WTC11 (cell line): ENCODE measurements at regions not wholly inside any gene's neighbourhood (a gene's known extent, or its start where the extent isn't known, plus 50 kb on each side); places are given as distances from the start of the nearest gene placed in this dataset.

Source experiments
- ATAC-seq: fragments of 200-7000 bp; cut with Tn5 transposase; 2 replicates; pipeline ENCODE4 v1.10.0; 2021; ENCODE audit warnings: mild to moderate bottlenecking, moderate library complexity
- CTCF ChIA-PET: fragments of 300-600 bp; sonication (Branson Sonifier 250); formaldehyde crosslinking; loops from one replicate; lab custom pipeline; 2021; ENCODE audit warnings: antibody characterized with exemption; lab: Charles Lee
- POLR2A ChIA-PET: fragments of 350-600 bp; sonication (Branson Sonifier 250); formaldehyde crosslinking; loops from one replicate; lab custom pipeline; 2021; ENCODE audit warnings: antibody characterized with exemption; lab: Charles Lee
- DNase-seq: peaks from one replicate; pipeline ENCODE4 v3.0.0; 2021; ENCODE audit warnings: low spot score
- H3K27ac Mint-ChIP-seq: 2 replicates; pipeline ENCODE4 v1.8.0; 2021; ENCODE audit warnings: mixed read lengths
- H3K27me3 Mint-ChIP-seq: 2 replicates; pipeline ENCODE4 v1.8.0; 2021; ENCODE audit warnings: low read depth, mild to moderate bottlenecking, moderate library complexity, mixed read lengths
- H3K36me3 Mint-ChIP-seq: 2 replicates; pipeline ENCODE4 v1.8.0; 2021; ENCODE audit warnings: mixed read lengths
- H3K4me1 Mint-ChIP-seq: 2 replicates; pipeline ENCODE4 v1.8.0; 2022; ENCODE audit warnings: mixed read lengths
- H3K4me3 Mint-ChIP-seq: 2 replicates; pipeline ENCODE4 v1.8.0; 2021; ENCODE audit warnings: mild to moderate bottlenecking, moderate library complexity, mixed read lengths
- H3K9me3 Mint-ChIP-seq: 2 replicates; pipeline ENCODE4 v1.8.0; 2021; ENCODE audit warnings: mixed read lengths
- ATF1 ChIP-seq: sonication (generic); formaldehyde crosslinking; IDR thresholded peaks from 2 replicates; pipeline ENCODE4 v1.8.1; 2023; ENCODE audit warnings: mild to moderate bottlenecking, moderate library complexity, missing genetic modification reagents
- CDX4 ChIP-seq: fragments of 250-450 bp; sonication (Bioruptor Pico); IDR thresholded peaks from 2 replicates; pipeline ENCODE4 v1.9.0; 2021; ENCODE audit warnings: moderate library complexity, mild to moderate bottlenecking, inconsistent platforms, borderline replicate concordance
- CREB1 ChIP-seq: sonication (generic); formaldehyde crosslinking; IDR thresholded peaks from 2 replicates; pipeline ENCODE4 v1.8.0; 2023; ENCODE audit warnings: mild to moderate bottlenecking, missing genetic modification reagents
- CREM ChIP-seq: sonication (generic); formaldehyde crosslinking; IDR thresholded peaks from 2 replicates; pipeline ENCODE4 v1.8.1; 2022; ENCODE audit warnings: mild to moderate bottlenecking, missing genetic modification reagents, moderate library complexity
- FOXJ3 ChIP-seq: sonication (generic); formaldehyde crosslinking; IDR thresholded peaks from 2 replicates; pipeline ENCODE4 v1.9.0; 2021; ENCODE audit warnings: missing genetic modification reagents, mild to moderate bottlenecking, borderline replicate concordance
- GABPB1 ChIP-seq: sonication (generic); formaldehyde crosslinking; IDR thresholded peaks from 2 replicates; pipeline ENCODE4 v1.8.1; 2023; ENCODE audit warnings: mild to moderate bottlenecking, missing genetic modification reagents
- GTF2I ChIP-seq: fragments of 250-450 bp; sonication (Bioruptor Pico); conservative IDR thresholded peaks from 2 replicates; pipeline ENCODE4 v1.4.0; 2021; ENCODE audit warnings: mild to moderate bottlenecking
- HMGA2 ChIP-seq: fragments of 250-450 bp; sonication (Bioruptor Pico); IDR thresholded peaks from 2 replicates; pipeline ENCODE4 v1.4.0; 2021; ENCODE audit warnings: mild to moderate bottlenecking, moderate library complexity
- IRF1 ChIP-seq: sonication (generic); formaldehyde crosslinking; IDR thresholded peaks from 2 replicates; pipeline ENCODE4 v1.8.0; 2023; ENCODE audit warnings: missing genetic modification reagents
- KAT7 ChIP-seq: sonication (generic); formaldehyde crosslinking; IDR thresholded peaks from 2 replicates; pipeline ENCODE4 v1.8.1; 2023; ENCODE audit warnings: missing genetic modification reagents, mild to moderate bottlenecking, borderline replicate concordance
- NR2C2 ChIP-seq: sonication (generic); formaldehyde crosslinking; IDR thresholded peaks from 2 replicates; pipeline ENCODE4 v1.8.0; 2022; ENCODE audit warnings: mild to moderate bottlenecking, missing genetic modification reagents
- NR3C1 ChIP-seq: sonication (generic); formaldehyde crosslinking; conservative IDR thresholded peaks from 2 replicates; pipeline ENCODE4 v1.8.1; 2023; ENCODE audit warnings: low read depth, mild to moderate bottlenecking, missing genetic modification reagents
- TP53 ChIP-seq: sonication (generic); formaldehyde crosslinking; IDR thresholded peaks from 2 replicates; pipeline ENCODE4 v1.8.1; 2023; ENCODE audit warnings: mild to moderate bottlenecking, missing genetic modification reagents
- ZMAT4 ChIP-seq: fragments of 250-450 bp; sonication (Bioruptor Pico); IDR thresholded peaks from 2 replicates; pipeline ENCODE4 v1.9.0; 2021; ENCODE audit warnings: mild to moderate bottlenecking
- ZNF121 ChIP-seq: sonication (generic); formaldehyde crosslinking; IDR thresholded peaks from 2 replicates; pipeline ENCODE4 v1.8.0; 2023; ENCODE audit warnings: missing genetic modification reagents
- ZNF138 ChIP-seq: sonication (generic); formaldehyde crosslinking; conservative IDR thresholded peaks from 2 replicates; pipeline ENCODE4 v1.8.1; 2022; ENCODE audit warnings: mild to moderate bottlenecking, moderate library complexity, missing genetic modification reagents
- ZNF317 ChIP-seq: sonication (generic); formaldehyde crosslinking; IDR thresholded peaks from 2 replicates; pipeline ENCODE4 v1.8.1; 2023; ENCODE audit warnings: low read depth, mild to moderate bottlenecking, moderate library complexity, missing genetic modification reagents, borderline replicate concordance
- TF ChIP-seq, protein P1 (sequence below): sonication (generic); formaldehyde crosslinking; IDR thresholded peaks from 2 replicates; pipeline ENCODE4 v1.8.0; 2022; ENCODE audit warnings: mild to moderate bottlenecking, missing genetic modification reagents
- TF ChIP-seq, protein P2 (sequence below): fragments of 250-450 bp; sonication (Bioruptor Pico); IDR thresholded peaks from 2 replicates; pipeline ENCODE4 v1.9.0; 2021; ENCODE audit warnings: mild to moderate bottlenecking
- TF ChIP-seq, protein P3 (sequence below): fragments of 250-450 bp; sonication (Bioruptor Pico); IDR thresholded peaks from 2 replicates; pipeline ENCODE4 v2.1.2; 2022; ENCODE audit warnings: mild to moderate bottlenecking, moderate library complexity

DNA sequence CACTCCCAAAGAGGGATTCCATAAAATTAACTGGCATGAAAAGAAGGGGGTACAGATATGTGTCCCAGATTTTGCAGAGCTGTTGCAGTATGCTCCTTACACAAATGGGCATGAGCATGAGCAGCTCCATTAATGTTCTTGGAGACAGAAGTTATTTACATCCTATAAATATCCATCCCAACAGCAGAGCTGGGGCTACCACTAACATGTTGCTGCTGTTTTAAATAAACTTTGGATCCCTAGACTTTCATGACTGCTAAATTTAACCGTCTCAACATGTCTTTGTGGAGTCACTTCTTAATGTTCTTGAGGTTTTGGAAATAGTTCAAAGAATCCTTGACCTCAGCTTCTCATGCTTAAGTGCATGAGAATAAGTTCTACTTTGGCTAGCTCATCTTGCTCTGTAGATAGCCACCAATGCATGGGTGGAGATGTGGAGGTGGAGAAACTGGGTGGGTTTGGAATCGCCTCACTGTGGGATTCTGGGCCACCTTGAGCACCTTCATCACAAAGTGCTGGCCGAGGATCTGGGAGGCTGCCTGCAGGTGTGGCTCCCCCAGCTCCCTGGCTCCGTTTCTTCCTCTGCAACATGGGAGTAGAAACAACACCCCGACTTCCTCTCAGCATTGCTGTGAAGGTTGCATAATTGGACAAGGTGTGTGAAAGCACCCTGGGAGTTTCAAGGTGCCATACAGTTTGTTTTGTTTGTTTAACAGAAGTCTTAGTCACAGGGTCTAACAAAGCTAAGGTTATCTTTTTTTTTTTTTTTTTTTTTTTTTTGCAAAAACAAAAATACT lies 307.2 kb downstream of the MYCN start:
- CTCF ChIA-PET: interaction anchor here (0.7 to 1.6 kb wide), 3 partner anchors 8 to 308 kb away, joined by 3 to 7 read pairs (median 3); no protein-coding TSS in a partner anchor
- no peak for ATAC-seq
- H3K4me1 Mint-ChIP-seq: peaks cover 23% of the 10 kb centered on the region

DNA sequence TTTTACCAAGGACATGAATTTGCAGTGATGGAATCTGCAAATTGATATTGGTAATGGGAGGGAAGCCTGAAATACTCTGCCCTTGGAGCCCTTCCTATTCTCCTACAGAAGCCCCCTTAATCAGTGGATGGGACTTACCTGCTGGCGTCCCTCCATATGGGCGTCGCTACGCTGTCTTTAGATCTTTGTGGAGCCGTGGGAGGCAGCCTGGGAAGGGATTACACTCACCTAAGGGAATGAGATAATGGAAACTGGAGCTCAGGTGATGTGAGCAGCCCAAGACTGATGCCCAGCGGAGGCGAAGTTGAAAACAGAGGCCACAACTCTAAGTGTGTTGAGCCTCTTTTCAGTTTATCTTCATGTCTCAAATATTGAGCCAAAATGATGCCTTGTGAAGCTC lies 306.6 kb downstream of the MYCN start:
- peaks cover 21% of the 10 kb centered on the region for H3K4me1 Mint-ChIP-seq
- CTCF ChIA-PET: interaction anchor here (1.6 kb wide), 2 partner anchors 35 to 307 kb away, joined by 3 to 7 read pairs; no protein-coding TSS in a partner anchor
- no peak for DNase-seq

More for the DNA sequence above, 307.2 kb downstream of the MYCN start:
- no peak overlapping the region for H3K4me3 Mint-ChIP-seq
- no peak for TF ChIP-seq ZNF138 (CRISPR knock-in tag)
- TF ChIP-seq ZNF317: no peak
- H3K36me3 Mint-ChIP-seq: no peaks in the 10 kb centered on the region
- no peak overlapping the region for H3K27ac Mint-ChIP-seq
- DNase-seq: no peak
- POLR2A ChIA-PET: no interaction called here
- H3K9me3 Mint-ChIP-seq: no peaks in the 10 kb centered on the region
- peaks cover 2% of the 10 kb centered on the region; the same call in 1 of the 2 replicates for H3K27me3 Mint-ChIP-seq

More for the DNA sequence above, 306.6 kb downstream of the MYCN start:
- TF ChIP-seq GTF2I (no peak), KAT7 (CRISPR knock-in tag) (no peak), IRF1 (no peak), FOXJ3 (no peak), GABPB1 (CRISPR knock-in tag) (no peak), ZNF317 (no peak), ZMAT4 (CRISPR knock-in tag) (no peak), CDX4 (CRISPR knock-in tag) (no peak), NR3C1 (CRISPR knock-in tag) (no peak), NR2C2 (CRISPR knock-in tag) (no peak), TP53 (CRISPR knock-in tag) (no peak), CREB1 (no peak), ZNF121 (CRISPR knock-in tag) (no peak), ATF1 (CRISPR knock-in tag) (no peak), HMGA2 (CRISPR knock-in tag) (no peak), CREM (CRISPR knock-in tag) (no peak)
- TF ChIP-seq, protein P1, sequence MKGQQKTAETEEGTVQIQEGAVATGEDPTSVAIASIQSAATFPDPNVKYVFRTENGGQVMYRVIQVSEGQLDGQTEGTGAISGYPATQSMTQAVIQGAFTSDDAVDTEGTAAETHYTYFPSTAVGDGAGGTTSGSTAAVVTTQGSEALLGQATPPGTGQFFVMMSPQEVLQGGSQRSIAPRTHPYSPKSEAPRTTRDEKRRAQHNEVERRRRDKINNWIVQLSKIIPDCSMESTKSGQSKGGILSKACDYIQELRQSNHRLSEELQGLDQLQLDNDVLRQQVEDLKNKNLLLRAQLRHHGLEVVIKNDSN: no peak
- TF ChIP-seq, protein P2, sequence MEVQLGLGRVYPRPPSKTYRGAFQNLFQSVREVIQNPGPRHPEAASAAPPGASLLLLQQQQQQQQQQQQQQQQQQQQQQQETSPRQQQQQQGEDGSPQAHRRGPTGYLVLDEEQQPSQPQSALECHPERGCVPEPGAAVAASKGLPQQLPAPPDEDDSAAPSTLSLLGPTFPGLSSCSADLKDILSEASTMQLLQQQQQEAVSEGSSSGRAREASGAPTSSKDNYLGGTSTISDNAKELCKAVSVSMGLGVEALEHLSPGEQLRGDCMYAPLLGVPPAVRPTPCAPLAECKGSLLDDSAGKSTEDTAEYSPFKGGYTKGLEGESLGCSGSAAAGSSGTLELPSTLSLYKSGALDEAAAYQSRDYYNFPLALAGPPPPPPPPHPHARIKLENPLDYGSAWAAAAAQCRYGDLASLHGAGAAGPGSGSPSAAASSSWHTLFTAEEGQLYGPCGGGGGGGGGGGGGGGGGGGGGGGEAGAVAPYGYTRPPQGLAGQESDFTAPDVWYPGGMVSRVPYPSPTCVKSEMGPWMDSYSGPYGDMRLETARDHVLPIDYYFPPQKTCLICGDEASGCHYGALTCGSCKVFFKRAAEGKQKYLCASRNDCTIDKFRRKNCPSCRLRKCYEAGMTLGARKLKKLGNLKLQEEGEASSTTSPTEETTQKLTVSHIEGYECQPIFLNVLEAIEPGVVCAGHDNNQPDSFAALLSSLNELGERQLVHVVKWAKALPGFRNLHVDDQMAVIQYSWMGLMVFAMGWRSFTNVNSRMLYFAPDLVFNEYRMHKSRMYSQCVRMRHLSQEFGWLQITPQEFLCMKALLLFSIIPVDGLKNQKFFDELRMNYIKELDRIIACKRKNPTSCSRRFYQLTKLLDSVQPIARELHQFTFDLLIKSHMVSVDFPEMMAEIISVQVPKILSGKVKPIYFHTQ (CRISPR knock-in tag): no peak
- TF ChIP-seq, protein P3, sequence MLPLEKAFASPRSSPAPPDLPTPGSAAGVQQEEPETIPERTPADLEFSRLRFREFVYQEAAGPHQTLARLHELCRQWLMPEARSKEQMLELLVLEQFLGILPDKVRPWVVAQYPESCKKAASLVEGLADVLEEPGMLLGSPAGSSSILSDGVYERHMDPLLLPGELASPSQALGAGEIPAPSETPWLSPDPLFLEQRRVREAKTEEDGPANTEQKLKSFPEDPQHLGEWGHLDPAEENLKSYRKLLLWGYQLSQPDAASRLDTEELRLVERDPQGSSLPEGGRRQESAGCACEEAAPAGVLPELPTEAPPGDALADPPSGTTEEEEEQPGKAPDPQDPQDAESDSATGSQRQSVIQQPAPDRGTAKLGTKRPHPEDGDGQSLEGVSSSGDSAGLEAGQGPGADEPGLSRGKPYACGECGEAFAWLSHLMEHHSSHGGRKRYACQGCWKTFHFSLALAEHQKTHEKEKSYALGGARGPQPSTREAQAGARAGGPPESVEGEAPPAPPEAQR: no peak
- TF ChIP-seq, all 79 proteins: peak for 0
- ATAC-seq: no peak
- peaks cover 2% of the 10 kb centered on the region; the same call in 1 of the 2 replicates for H3K27me3 Mint-ChIP-seq
- H3K36me3 Mint-ChIP-seq: no peaks in the 10 kb centered on the region
- POLR2A ChIA-PET: no interaction called here
- H3K27ac Mint-ChIP-seq: no peak overlapping the region
- no peak overlapping the region for H3K4me3 Mint-ChIP-seq
- H3K9me3 Mint-ChIP-seq: no peaks in the 10 kb centered on the region
